HEK293 (cell line): ENCODE measurements at regions not wholly inside any gene's neighbourhood (a gene's known extent, or its start where the extent isn't known, plus 50 kb on each side); places are given as distances from the start of the nearest gene placed in this dataset.

Experiments
- ZNF138 ChIP-seq: fragments of 450-650 bp; formaldehyde crosslinking; IDR thresholded peaks from 2 replicates; pipeline ENCODE4 v1.5.1; 2016; ENCODE audit warnings: missing biosample characterization, missing genetic modification characterization, borderline replicate concordance
- ZNF174 ChIP-seq: fragments of 450-650 bp; formaldehyde crosslinking; IDR thresholded peaks from 2 replicates; pipeline ENCODE4 v1.5.0; 2017; ENCODE audit warnings: missing biosample characterization, mild to moderate bottlenecking, missing genetic modification characterization
- ZNF175 ChIP-seq: fragments of 450-650 bp; formaldehyde crosslinking; IDR thresholded peaks from 2 replicates; pipeline ENCODE4 v1.5.1; 2016; ENCODE audit warnings: missing biosample characterization, missing genetic modification characterization
- ZNF501 ChIP-seq: fragments of 450-650 bp; formaldehyde crosslinking; IDR thresholded peaks from 2 replicates; pipeline ENCODE4 v1.5.1; 2016; ENCODE audit warnings: missing biosample characterization, missing genetic modification characterization
- ZNF677 ChIP-seq: fragments of 450-650 bp; IDR thresholded peaks from 2 replicates; pipeline ENCODE4 v1.5.0; 2018; ENCODE audit warnings: missing biosample characterization, mild to moderate bottlenecking, missing genetic modification characterization, moderate library complexity
- ZNF830 ChIP-seq: fragments of 450-650 bp; IDR thresholded peaks from 2 replicates; pipeline ENCODE4 v1.5.0; 2018; ENCODE audit warnings: missing biosample characterization, missing genetic modification characterization, low read depth, mild to moderate bottlenecking, moderate library complexity
- TF ChIP-seq, protein P1 (sequence below): fragments of 450-650 bp; formaldehyde crosslinking; IDR thresholded peaks from 2 replicates; pipeline ENCODE4 v1.5.1; 2016; ENCODE audit warnings: missing biosample characterization, missing genetic modification characterization

DNA sequence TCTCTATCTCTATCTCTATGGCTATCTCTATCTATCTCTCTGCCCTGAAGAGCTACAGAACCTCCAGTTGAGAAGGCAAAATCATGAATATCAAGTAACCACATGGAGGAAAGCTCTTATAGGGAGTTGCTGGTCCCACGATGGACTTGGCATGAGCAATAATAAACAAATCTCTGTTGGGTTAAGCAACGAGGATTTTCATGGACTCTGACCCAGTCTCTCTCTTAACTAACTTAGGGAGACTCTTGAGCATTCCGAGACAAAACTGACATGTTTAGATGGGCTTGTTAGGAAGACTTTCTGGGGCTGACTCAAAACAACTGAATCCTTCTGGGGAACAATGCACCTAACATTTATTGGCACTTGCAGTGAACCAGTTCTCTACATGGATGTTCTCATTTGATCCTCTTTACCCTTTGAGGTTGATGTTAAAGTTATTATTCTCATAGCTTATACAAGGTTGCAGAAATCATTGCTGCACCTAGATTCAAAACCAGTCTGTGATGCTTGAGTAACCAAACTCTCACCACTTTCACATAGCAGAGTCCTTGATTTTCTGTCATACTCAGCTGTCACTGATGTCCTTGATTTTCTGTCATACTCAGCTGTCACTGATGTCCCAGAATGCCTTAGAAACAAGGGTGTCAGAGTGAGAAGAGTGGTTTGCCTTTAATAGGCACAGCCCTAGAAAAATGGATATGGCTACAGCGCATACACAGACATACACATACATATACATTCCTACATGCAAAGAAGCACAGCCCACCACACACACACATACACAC lies 354.6 kb upstream of the MAF start:
- no peak for TF ChIP-seq ZNF501 (tag by site-specific recombination)
- no peak for TF ChIP-seq ZNF138 (tag by site-specific recombination)
- no peak for TF ChIP-seq ZNF677 (tag by site-specific recombination)
- no peak for TF ChIP-seq ZNF175 (tag by site-specific recombination)
- no peak for TF ChIP-seq ZNF830
- TF ChIP-seq ZNF174 (tag by site-specific recombination): no peak
- TF ChIP-seq, protein P1, sequence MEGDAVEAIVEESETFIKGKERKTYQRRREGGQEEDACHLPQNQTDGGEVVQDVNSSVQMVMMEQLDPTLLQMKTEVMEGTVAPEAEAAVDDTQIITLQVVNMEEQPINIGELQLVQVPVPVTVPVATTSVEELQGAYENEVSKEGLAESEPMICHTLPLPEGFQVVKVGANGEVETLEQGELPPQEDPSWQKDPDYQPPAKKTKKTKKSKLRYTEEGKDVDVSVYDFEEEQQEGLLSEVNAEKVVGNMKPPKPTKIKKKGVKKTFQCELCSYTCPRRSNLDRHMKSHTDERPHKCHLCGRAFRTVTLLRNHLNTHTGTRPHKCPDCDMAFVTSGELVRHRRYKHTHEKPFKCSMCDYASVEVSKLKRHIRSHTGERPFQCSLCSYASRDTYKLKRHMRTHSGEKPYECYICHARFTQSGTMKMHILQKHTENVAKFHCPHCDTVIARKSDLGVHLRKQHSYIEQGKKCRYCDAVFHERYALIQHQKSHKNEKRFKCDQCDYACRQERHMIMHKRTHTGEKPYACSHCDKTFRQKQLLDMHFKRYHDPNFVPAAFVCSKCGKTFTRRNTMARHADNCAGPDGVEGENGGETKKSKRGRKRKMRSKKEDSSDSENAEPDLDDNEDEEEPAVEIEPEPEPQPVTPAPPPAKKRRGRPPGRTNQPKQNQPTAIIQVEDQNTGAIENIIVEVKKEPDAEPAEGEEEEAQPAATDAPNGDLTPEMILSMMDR: no peak
